ENCODE measurements at regions not wholly inside any gene's neighbourhood (a gene's known extent, or its start where the extent isn't known, plus 50 kb on each side); places are given as distances from the start of the nearest gene placed in this dataset.

DNA sequence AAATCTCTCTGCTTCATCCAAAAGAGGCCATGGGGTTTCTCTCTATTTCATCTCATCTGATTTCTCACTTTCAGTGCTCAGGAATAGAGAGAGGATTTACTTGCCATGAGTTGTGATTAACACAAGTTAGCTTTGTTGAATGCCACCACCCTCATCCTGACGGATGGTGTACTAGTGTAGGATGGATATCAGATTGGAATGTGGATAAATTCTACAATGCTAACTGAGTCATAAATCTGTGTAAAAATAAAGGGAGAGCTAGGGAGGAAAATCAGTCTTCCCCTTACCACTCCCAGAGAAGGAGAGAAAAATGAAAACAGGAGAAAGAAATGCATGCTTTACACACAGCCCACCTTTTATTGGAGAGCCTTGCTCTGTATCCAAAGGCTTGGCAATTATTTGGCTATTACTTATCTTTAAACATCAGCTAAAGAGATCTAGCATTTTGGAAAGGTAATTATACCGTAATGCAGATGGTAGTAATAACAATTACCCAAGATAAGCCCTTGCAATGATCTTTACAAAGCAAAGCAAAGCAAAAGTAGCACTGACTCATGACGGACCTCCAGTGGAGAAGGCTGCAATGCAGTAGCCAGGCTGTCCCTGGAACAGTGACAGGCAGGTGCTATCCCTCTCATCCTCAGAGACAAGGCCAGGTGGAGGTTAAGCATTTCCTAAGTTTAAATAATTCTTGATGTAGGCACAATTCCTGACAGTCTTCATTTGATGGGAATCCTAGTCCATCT, 306.3 kb upstream of the PPARGC1A start:
- Histone ChIP-seq H3K4me1 (no peaks in the 10 kb centered on the region), H3K4me3 (no peak overlapping the region), H3K27ac (no peak overlapping the region), H3K9me3 (no peaks in the 10 kb centered on the region), H3K36me3 (no peaks in the 10 kb centered on the region), H3K9ac (ENCODE audit: low read depth in 2 of 2, low read length in 2 of 2) (no peak overlapping the region), H3K27me3 (no peaks in the 10 kb centered on the region)
- intact Hi-C loops (cut with DNase I), result no loop called here
- TF ChIP-seq, protein P1, sequence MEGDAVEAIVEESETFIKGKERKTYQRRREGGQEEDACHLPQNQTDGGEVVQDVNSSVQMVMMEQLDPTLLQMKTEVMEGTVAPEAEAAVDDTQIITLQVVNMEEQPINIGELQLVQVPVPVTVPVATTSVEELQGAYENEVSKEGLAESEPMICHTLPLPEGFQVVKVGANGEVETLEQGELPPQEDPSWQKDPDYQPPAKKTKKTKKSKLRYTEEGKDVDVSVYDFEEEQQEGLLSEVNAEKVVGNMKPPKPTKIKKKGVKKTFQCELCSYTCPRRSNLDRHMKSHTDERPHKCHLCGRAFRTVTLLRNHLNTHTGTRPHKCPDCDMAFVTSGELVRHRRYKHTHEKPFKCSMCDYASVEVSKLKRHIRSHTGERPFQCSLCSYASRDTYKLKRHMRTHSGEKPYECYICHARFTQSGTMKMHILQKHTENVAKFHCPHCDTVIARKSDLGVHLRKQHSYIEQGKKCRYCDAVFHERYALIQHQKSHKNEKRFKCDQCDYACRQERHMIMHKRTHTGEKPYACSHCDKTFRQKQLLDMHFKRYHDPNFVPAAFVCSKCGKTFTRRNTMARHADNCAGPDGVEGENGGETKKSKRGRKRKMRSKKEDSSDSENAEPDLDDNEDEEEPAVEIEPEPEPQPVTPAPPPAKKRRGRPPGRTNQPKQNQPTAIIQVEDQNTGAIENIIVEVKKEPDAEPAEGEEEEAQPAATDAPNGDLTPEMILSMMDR (IDR thresholded peaks at IDR 0.05), result no peak
- DNase-seq, result no peak

DNA sequence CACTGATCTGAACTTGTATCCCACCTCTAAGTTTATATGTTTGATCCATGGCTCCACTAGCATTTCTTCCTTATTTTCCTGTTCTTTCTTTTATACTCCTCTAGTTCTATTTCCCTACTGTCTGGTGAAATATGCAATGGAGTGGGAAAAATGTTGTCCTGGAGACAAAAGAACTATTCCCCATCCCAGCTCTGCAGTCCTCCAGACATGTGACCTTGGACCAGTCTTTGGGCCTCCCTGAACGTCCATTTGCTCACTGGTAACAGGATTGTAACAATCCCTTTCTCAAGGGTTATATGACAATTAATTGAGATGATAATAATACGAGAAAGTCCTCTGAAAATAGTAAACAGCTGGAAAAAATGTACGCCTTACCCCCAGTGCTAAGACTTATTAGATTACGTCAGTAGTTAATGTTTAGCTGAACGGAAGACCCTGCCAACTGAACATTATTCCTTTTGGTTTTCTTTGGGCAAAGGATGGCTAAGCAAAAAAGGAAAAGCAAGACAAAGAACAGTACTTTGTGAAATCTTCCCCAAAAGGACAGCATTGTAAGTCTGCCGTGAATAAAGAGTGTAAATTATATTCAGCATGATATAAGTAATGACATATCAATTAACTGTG, 302.3 kb upstream of the PPARGC1A start:
- TF ChIP-seq, protein P1 (IDR thresholded peaks at IDR 0.05), result no peak
- Histone ChIP-seq H3K36me3 (no peaks in the 10 kb centered on the region), H3K4me3 (no peak overlapping the region), H3K9me3 (no peaks in the 10 kb centered on the region), H3K4me1 (no peaks in the 10 kb centered on the region), H3K27ac (no peak overlapping the region), H3K27me3 (no peaks in the 10 kb centered on the region), H3K9ac (ENCODE audit: low read depth in 2 of 2, low read length in 2 of 2) (no peak overlapping the region)
- no peak for DNase-seq
- intact Hi-C loops (cut with DNase I), result no loop called here

DNA sequence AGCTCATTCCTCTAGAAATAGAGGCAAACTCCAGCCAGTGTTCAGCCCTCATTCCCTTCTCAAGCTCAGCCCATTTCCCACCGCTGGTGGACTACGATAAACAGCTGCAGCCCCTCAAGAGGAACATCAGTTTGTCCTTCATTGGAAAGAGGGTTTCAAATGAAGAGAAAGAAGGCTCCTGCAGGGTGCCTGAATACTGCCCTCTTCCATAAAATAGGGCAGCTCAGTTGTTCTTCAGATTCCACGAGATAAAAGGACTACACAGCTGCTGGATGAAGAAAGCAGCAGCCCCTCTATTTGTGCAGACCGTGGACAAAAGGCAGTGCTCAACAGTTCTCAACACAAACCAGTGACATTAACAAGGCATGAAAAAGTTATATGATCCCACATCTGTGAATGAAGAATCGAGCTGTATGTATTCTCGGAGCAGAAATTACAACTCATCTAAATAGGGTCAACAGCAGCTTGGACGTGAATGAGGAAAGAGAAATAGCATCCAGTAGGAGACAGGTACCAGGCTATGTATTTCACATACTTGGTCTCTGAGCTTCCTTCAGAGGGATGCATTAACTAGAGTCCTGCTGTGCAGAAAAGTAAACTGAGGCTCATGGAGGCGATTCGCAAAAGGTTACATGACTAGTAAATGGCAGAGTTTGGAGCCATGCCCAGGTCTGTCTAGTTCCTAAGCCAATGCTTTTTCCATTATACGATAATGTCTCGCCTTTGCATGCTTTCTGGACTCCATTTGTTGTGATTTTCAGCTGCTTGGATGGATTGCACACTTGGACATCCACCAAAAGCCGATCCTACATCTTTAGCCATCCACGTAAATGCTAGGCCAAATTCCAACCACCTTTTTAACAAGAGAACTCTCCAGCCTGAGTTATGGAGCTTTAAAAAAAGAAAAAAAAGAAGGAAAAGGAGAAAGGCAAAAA, 301.2 kb upstream of the PPARGC1A start:
- no peaks in the 10 kb centered on the region for H3K36me3 ChIP-seq
- H3K9me3 ChIP-seq, result no peaks in the 10 kb centered on the region
- H3K27ac ChIP-seq, result no peak overlapping the region
- TF ChIP-seq, protein P1 (IDR thresholded peaks at IDR 0.05), result no peak
- intact Hi-C loops (cut with DNase I), result no loop called here
- no peaks in the 10 kb centered on the region for H3K4me1 ChIP-seq
- DNase-seq, result no peak
- H3K9ac ChIP-seq (ENCODE audit: low read depth in 2 of 2, low read length in 2 of 2), result no peak overlapping the region
- no peaks in the 10 kb centered on the region for H3K27me3 ChIP-seq
- H3K4me3 ChIP-seq, result no peak overlapping the region

DNA sequence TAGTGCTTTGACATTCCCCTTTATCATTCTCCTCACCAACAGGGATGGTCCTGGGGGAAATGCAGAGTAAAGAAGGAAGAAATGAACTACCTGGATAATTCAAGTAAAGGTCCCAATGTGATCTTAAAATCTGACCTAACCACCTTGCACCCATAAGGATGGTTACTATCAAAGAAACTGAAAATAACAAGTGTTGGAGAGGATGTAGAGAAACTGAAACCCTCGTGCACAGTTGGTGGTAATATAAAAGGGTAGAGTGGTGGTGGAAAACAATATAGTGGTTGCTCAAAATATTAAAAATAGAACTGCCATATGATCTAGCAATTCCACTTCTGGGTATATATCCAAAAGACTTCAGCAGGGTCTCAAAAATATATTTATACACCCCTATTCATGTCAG, 298.6 kb upstream of the PPARGC1A start:
- H3K4me3 ChIP-seq, result no peak overlapping the region
- no peak overlapping the region for H3K9ac ChIP-seq (ENCODE audit: low read depth in 2 of 2, low read length in 2 of 2)
- no peak for DNase-seq
- intact Hi-C loops (cut with DNase I), result no loop called here
- no peaks in the 10 kb centered on the region for H3K36me3 ChIP-seq
- no peaks in the 10 kb centered on the region for H3K4me1 ChIP-seq
- H3K9me3 ChIP-seq, result no peaks in the 10 kb centered on the region
- no peak overlapping the region for H3K27ac ChIP-seq
- TF ChIP-seq, protein P1 (IDR thresholded peaks at IDR 0.05), result no peak
- no peaks in the 10 kb centered on the region for H3K27me3 ChIP-seq

DNA sequence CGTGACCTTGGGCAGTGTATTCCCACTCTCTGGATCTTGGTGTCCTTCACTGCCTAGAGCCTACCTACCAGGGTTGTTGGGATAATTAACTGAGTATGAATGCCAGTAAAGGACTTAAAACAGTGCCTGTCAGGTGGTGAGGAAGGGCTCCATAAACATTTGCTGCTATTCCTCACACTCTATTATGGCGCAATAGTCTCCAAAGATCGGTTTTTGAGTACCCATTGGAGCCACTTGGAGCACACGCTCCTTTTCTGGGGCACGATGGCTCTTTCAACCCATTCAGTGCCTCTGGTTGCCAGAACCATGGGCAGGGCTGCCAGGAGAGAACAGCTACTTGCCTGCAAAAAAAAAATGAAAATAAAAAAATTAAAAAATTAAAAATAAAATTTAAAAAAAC, 296.6 kb upstream of the PPARGC1A start:
- H3K9ac ChIP-seq (ENCODE audit: low read depth in 2 of 2, low read length in 2 of 2), result no peak overlapping the region
- no peak overlapping the region for H3K4me3 ChIP-seq
- TF ChIP-seq, protein P1 (IDR thresholded peaks at IDR 0.05), result no peak
- no peaks in the 10 kb centered on the region for H3K9me3 ChIP-seq
- H3K36me3 ChIP-seq, result no peaks in the 10 kb centered on the region
- H3K27ac ChIP-seq, result no peak overlapping the region
- DNase-seq, result no peak
- no peaks in the 10 kb centered on the region for H3K27me3 ChIP-seq
- intact Hi-C loops (cut with DNase I), result no loop called here
- no peaks in the 10 kb centered on the region for H3K4me1 ChIP-seq

Measured in colonic mucosa (tissue), 4 donors.